ENCODE measurements at regions not wholly inside any gene's neighbourhood (a gene's known extent, or its start where the extent isn't known, plus 50 kb on each side); places are given as distances from the start of the nearest gene placed in this dataset.
"Not testable (repeated sequence)": the region's sequence is repeated elsewhere in the genome, so short reads cannot be mapped to it uniquely, and the experiment has no call there.

GRCh38 chr1:238401144-238401543, 510.4 kb upstream of the ZP4 start:
- H3K9ac ChIP-seq (ENCODE audit: low read depth, low read length): no peak overlapping the region
- no peaks in the 10 kb centered on the region for H3K36me3 ChIP-seq (ENCODE audit: insufficient read depth, low read length)
- H3K27me3 ChIP-seq (ENCODE audit: control insufficient read depth, insufficient read depth, low read length): no peaks in the 10 kb centered on the region
- no peak overlapping the region for H3K4me3 ChIP-seq (ENCODE audit: low read length)
- H3K9me3 ChIP-seq (replicated peaks; ENCODE audit: low read length): peaks cover 9% of the 10 kb centered on the region
- no peak overlapping the region for H3K4me2 ChIP-seq (ENCODE audit: low read length)
- H3K4me1 ChIP-seq (ENCODE audit: control insufficient read depth, insufficient read depth, low read length): no peaks in the 10 kb centered on the region

- no peaks in the 10 kb centered on the region for H3K4me1 ChIP-seq (ENCODE audit: control insufficient read depth, insufficient read depth, low read length)
- H3K27me3 ChIP-seq (ENCODE audit: control insufficient read depth, insufficient read depth, low read length): no peaks in the 10 kb centered on the region
- H3K36me3 ChIP-seq (ENCODE audit: insufficient read depth, low read length): no peaks in the 10 kb centered on the region
- H3K9ac ChIP-seq (ENCODE audit: low read depth, low read length): no peak overlapping the region
- peaks cover 9% of the 10 kb centered on the region for H3K9me3 ChIP-seq (replicated peaks; ENCODE audit: low read length)
- H3K4me2 ChIP-seq (ENCODE audit: low read length): no peak overlapping the region
- no peak overlapping the region for H3K4me3 ChIP-seq (ENCODE audit: low read length)
Observed at GRCh38 chr1:238399558-238399957, 508.8 kb upstream of the ZP4 start.

- no peaks in the 10 kb centered on the region for H3K36me3 ChIP-seq (ENCODE audit: insufficient read depth, low read length)
- no peak overlapping the region for H3K4me3 ChIP-seq (ENCODE audit: low read length)
- no peaks in the 10 kb centered on the region for H3K27me3 ChIP-seq (ENCODE audit: control insufficient read depth, insufficient read depth, low read length)
- H3K9ac ChIP-seq (ENCODE audit: low read depth, low read length): no peak overlapping the region
- H3K4me1 ChIP-seq (ENCODE audit: control insufficient read depth, insufficient read depth, low read length): no peaks in the 10 kb centered on the region
- no peak overlapping the region for H3K4me2 ChIP-seq (ENCODE audit: low read length)
- H3K9me3 ChIP-seq (replicated peaks; ENCODE audit: low read length): peaks cover 4% of the 10 kb centered on the region
Observed at GRCh38 chr1:238396140-238396539, 505.4 kb upstream of the ZP4 start.

- H3K4me2 ChIP-seq (ENCODE audit: low read length): no peak overlapping the region
- H3K4me1 ChIP-seq (ENCODE audit: control insufficient read depth, insufficient read depth, low read length): no peaks in the 10 kb centered on the region
- no peaks in the 10 kb centered on the region for H3K9me3 ChIP-seq (replicated peaks; ENCODE audit: low read length)
- H3K4me3 ChIP-seq (ENCODE audit: low read length): no peak overlapping the region
- no peaks in the 10 kb centered on the region for H3K36me3 ChIP-seq (ENCODE audit: insufficient read depth, low read length)
- H3K27me3 ChIP-seq (ENCODE audit: control insufficient read depth, insufficient read depth, low read length): no peaks in the 10 kb centered on the region
- no peak overlapping the region for H3K9ac ChIP-seq (ENCODE audit: low read depth, low read length)
Observed at GRCh38 chr1:238384381-238384780, 493.7 kb upstream of the ZP4 start.

- Histone ChIP-seq H3K4me3 (ENCODE audit: low read length) (no peak overlapping the region), H3K27me3 (ENCODE audit: control insufficient read depth, insufficient read depth, low read length) (no peaks in the 10 kb centered on the region), H3K4me1 (ENCODE audit: control insufficient read depth, insufficient read depth, low read length) (no peaks in the 10 kb centered on the region), H3K9me3 (replicated peaks; ENCODE audit: low read length) (peaks cover 13% of the 10 kb centered on the region), H3K4me2 (ENCODE audit: low read length) (no peak overlapping the region), H3K36me3 (ENCODE audit: insufficient read depth, low read length) (no peaks in the 10 kb centered on the region), H3K9ac (ENCODE audit: low read depth, low read length) (no peak overlapping the region)
Observed at GRCh38 chr1:238380167-238380566, 489.4 kb upstream of the ZP4 start.

- not testable (repeated sequence) for H3K27me3 ChIP-seq (ENCODE audit: control insufficient read depth, insufficient read depth, low read length); H3K4me3 ChIP-seq (ENCODE audit: low read length); H3K4me2 ChIP-seq (ENCODE audit: low read length); H3K9ac ChIP-seq (ENCODE audit: low read depth, low read length); H3K4me1 ChIP-seq (ENCODE audit: control insufficient read depth, insufficient read depth, low read length); H3K36me3 ChIP-seq (ENCODE audit: insufficient read depth, low read length)
- H3K9me3 ChIP-seq (replicated peaks; ENCODE audit: low read length): peaks cover 13% of the 10 kb centered on the region
Observed at GRCh38 chr1:238379446-238379845, 488.7 kb upstream of the ZP4 start.

GRCh38 chr1:238377280-238377919, 486.7 kb upstream of the ZP4 start:
- H3K9ac ChIP-seq (ENCODE audit: low read depth, low read length): no peak overlapping the region
- no peaks in the 10 kb centered on the region for H3K4me1 ChIP-seq (ENCODE audit: control insufficient read depth, insufficient read depth, low read length)
- no peak overlapping the region for H3K4me2 ChIP-seq (ENCODE audit: low read length)
- H3K9me3 ChIP-seq (replicated peaks; ENCODE audit: low read length): peaks cover 13% of the 10 kb centered on the region
- no peak overlapping the region for H3K4me3 ChIP-seq (ENCODE audit: low read length)
- no peaks in the 10 kb centered on the region for H3K36me3 ChIP-seq (ENCODE audit: insufficient read depth, low read length)
- no peaks in the 10 kb centered on the region for H3K27me3 ChIP-seq (ENCODE audit: control insufficient read depth, insufficient read depth, low read length)

- H3K9me3 ChIP-seq (replicated peaks; ENCODE audit: low read length): peaks cover 5% of the 10 kb centered on the region
- no peaks in the 10 kb centered on the region for H3K27me3 ChIP-seq (ENCODE audit: control insufficient read depth, insufficient read depth, low read length)
- H3K36me3 ChIP-seq (ENCODE audit: insufficient read depth, low read length): no peaks in the 10 kb centered on the region
- no peaks in the 10 kb centered on the region for H3K4me1 ChIP-seq (ENCODE audit: control insufficient read depth, insufficient read depth, low read length)
- H3K4me2 ChIP-seq (ENCODE audit: low read length): no peak overlapping the region
- H3K4me3 ChIP-seq (ENCODE audit: low read length): no peak overlapping the region
- H3K9ac ChIP-seq (ENCODE audit: low read depth, low read length): no peak overlapping the region
Observed at GRCh38 chr1:238370599-238370998, 479.9 kb upstream of the ZP4 start.

GRCh38 chr1:238364214-238364892, 473.6 kb upstream of the ZP4 start:
- no peaks in the 10 kb centered on the region for H3K4me1 ChIP-seq (ENCODE audit: control insufficient read depth, insufficient read depth, low read length)
- no peak overlapping the region for H3K4me3 ChIP-seq (ENCODE audit: low read length)
- H3K27me3 ChIP-seq (ENCODE audit: control insufficient read depth, insufficient read depth, low read length): no peaks in the 10 kb centered on the region
- no peak overlapping the region for H3K9ac ChIP-seq (ENCODE audit: low read depth, low read length)
- no peak overlapping the region for H3K4me2 ChIP-seq (ENCODE audit: low read length)
- H3K9me3 ChIP-seq (replicated peaks; ENCODE audit: low read length): peaks cover 2% of the 10 kb centered on the region
- H3K36me3 ChIP-seq (ENCODE audit: insufficient read depth, low read length): no peaks in the 10 kb centered on the region

GRCh38 chr1:238360474-238360873, 469.8 kb upstream of the ZP4 start:
- Histone ChIP-seq H3K9me3 (replicated peaks; ENCODE audit: low read length) (no peaks in the 10 kb centered on the region), H3K4me3 (ENCODE audit: low read length) (no peak overlapping the region), H3K4me2 (ENCODE audit: low read length) (no peak overlapping the region), H3K9ac (ENCODE audit: low read depth, low read length) (no peak overlapping the region), H3K27me3 (ENCODE audit: control insufficient read depth, insufficient read depth, low read length) (no peaks in the 10 kb centered on the region), H3K4me1 (ENCODE audit: control insufficient read depth, insufficient read depth, low read length) (no peaks in the 10 kb centered on the region), H3K36me3 (ENCODE audit: insufficient read depth, low read length) (no peaks in the 10 kb centered on the region)

GRCh38 chr1:238350471-238350870, 459.7 kb upstream of the ZP4 start:
- H3K4me1 ChIP-seq (ENCODE audit: control insufficient read depth, insufficient read depth, low read length): no peaks in the 10 kb centered on the region
- no peak overlapping the region for H3K9ac ChIP-seq (ENCODE audit: low read depth, low read length)
- no peaks in the 10 kb centered on the region for H3K36me3 ChIP-seq (ENCODE audit: insufficient read depth, low read length)
- no peak overlapping the region for H3K4me3 ChIP-seq (ENCODE audit: low read length)
- no peaks in the 10 kb centered on the region for H3K27me3 ChIP-seq (ENCODE audit: control insufficient read depth, insufficient read depth, low read length)
- no peak overlapping the region for H3K4me2 ChIP-seq (ENCODE audit: low read length)
- peaks cover 4% of the 10 kb centered on the region for H3K9me3 ChIP-seq (replicated peaks; ENCODE audit: low read length)

GRCh38 chr1:238346340-238346739, 455.6 kb upstream of the ZP4 start:
- Histone ChIP-seq H3K27me3 (ENCODE audit: control insufficient read depth, insufficient read depth, low read length) (no peaks in the 10 kb centered on the region), H3K4me2 (ENCODE audit: low read length) (no peak overlapping the region), H3K9me3 (replicated peaks; ENCODE audit: low read length) (no peaks in the 10 kb centered on the region), H3K36me3 (ENCODE audit: insufficient read depth, low read length) (no peaks in the 10 kb centered on the region), H3K4me1 (ENCODE audit: control insufficient read depth, insufficient read depth, low read length) (no peaks in the 10 kb centered on the region), H3K4me3 (ENCODE audit: low read length) (no peak overlapping the region), H3K9ac (ENCODE audit: low read depth, low read length) (no peak overlapping the region)
